H1 (cell line): ENCODE measurements at regions not wholly inside any gene's neighbourhood (a gene's known extent, or its start where the extent isn't known, plus 50 kb on each side); places are given as distances from the start of the nearest gene placed in this dataset.

Experiments
- CTCF ChIP-seq, 3 experiments: IDR thresholded peaks; 1 replicate in 2 of 3; 2 replicates in 1 of 3; pipeline versions ENCODE4 v1.5.1 to v1.6.1; 2011; ENCODE audit warnings: low read length in 3 of 3, mild to moderate bottlenecking in 3 of 3, inconsistent platforms in 2 of 3, low read depth in 1 of 3, moderate library complexity in 1 of 3; ENCODE audit not compliant: insufficient read depth in 1 of 3; ENCODE audit errors: control extremely low read depth in 1 of 3
- EP300 ChIP-seq, 2 experiments: IDR thresholded peaks; 1 replicate in 1 of 2; 2 replicates in 1 of 2; pipeline ENCODE4 v1.6.1; 2011 to 2012; ENCODE audit warnings: low read depth in 2 of 2, low read length in 2 of 2, mild to moderate bottlenecking in 2 of 2, borderline replicate concordance in 1 of 2, inconsistent platforms in 1 of 2, moderate library complexity in 1 of 2
- EZH2 ChIP-seq: fragments of 200-600 bp; sonication (generic); IDR thresholded peaks from 2 replicates; pipeline ENCODE4 v1.7.1; 2012; ENCODE audit warnings: low read depth, mild to moderate bottlenecking, moderate library complexity, low read length, inconsistent platforms; ENCODE audit not compliant: severe bottlenecking
- HDAC6 ChIP-seq: IDR thresholded peaks from one replicate; pipeline ENCODE4 v1.7.1; 2012; ENCODE audit warnings: low read depth, mild to moderate bottlenecking, inconsistent platforms, low read length, moderate library complexity
- JUN ChIP-seq: IDR thresholded peaks from 2 replicates; pipeline ENCODE4 v1.6.1; 2011; ENCODE audit warnings: low read depth, mild to moderate bottlenecking, improper control_type of control experiment, low read length
- POLR2A ChIP-seq, 2 experiments: IDR thresholded peaks; 1 replicate in 1 of 2; 2 replicates in 1 of 2; pipeline ENCODE4 v1.6.1; 2011; ENCODE audit warnings: low read depth in 2 of 2, low read length in 2 of 2, mild to moderate bottlenecking in 2 of 2; ENCODE audit errors: control extremely low read depth in 1 of 2
- SIN3A ChIP-seq, 2 experiments: IDR thresholded peaks in 1 of 2; conservative IDR thresholded peaks in 1 of 2; 2 replicates each; pipeline ENCODE4 v1.6.1; 2011 to 2012; ENCODE audit warnings: low read length in 2 of 2, improper control_type of control experiment in 1 of 2, low read depth in 1 of 2, mild to moderate bottlenecking in 1 of 2
- SIX5 ChIP-seq: IDR thresholded peaks from 2 replicates; pipeline ENCODE4 v1.6.1; 2011; ENCODE audit warnings: mild to moderate bottlenecking, low read depth, low read length
- SP2 ChIP-seq: IDR thresholded peaks from 2 replicates; pipeline ENCODE4 v1.6.1; 2012; ENCODE audit warnings: mild to moderate bottlenecking, low read length, inconsistent platforms

- TF ChIP-seq HDAC6 (no peak), SP2 (no peak), EP300 (IDR thresholded peaks at IDR 0.05; ENCODE audit: borderline replicate concordance in 1 of 2, low read depth in 2 of 2, low read length in 2 of 2) (no peak), SIX5 (no peak), JUN (no peak), EZH2 (no peak), CTCF (IDR thresholded peaks at IDR 0.05; ENCODE audit: control extremely low read depth in 1 of 3, insufficient read depth in 1 of 3, low read depth in 1 of 3, low read length in 3 of 3) (no peak), SIN3A (conservative IDR thresholded peaks at IDR 0.05 in 1 of 2, IDR thresholded peaks at IDR 0.05 in 1 of 2; ENCODE audit: low read depth in 1 of 2, low read length in 2 of 2) (no peak), POLR2A (IDR thresholded peaks at IDR 0.05; ENCODE audit: control extremely low read depth in 1 of 2, low read depth in 2 of 2, low read length in 2 of 2) (no peak)
These were observed 271.5 kb downstream of the XXYLT1 start for GRCh38 chr3:194999491-194999890.
